CD14-positive monocyte (primary cell): ENCODE measurements at regions not wholly inside any gene's neighbourhood (a gene's known extent, or its start where the extent isn't known, plus 50 kb on each side); places are given as distances from the start of the nearest gene placed in this dataset.

Source experiments
- DNase-seq, 3 donors: peaks; one replicate each; pipeline ENCODE4 v3.0.0-alpha.2; 2011 to 2022
- H2AFZ ChIP-seq: 2 replicates; pipeline ENCODE4 v1.6.0; 2012; ENCODE audit warnings: mild to moderate bottlenecking, low read depth, low read length, inconsistent platforms; ENCODE audit not compliant: insufficient read depth, poor library complexity, severe bottlenecking
- H3K27ac ChIP-seq, 2 donors: 1 replicate in 1 of 2; 2 replicates in 1 of 2; pipeline ENCODE4 v1.5.1; 2012 to 2013; ENCODE audit warnings: low read length in 2 of 2, control low read depth in 1 of 2, inconsistent platforms in 1 of 2, low read depth in 1 of 2, mild to moderate bottlenecking in 1 of 2
- H3K27me3 ChIP-seq, 2 donors: one replicate each; pipeline versions ENCODE4 v1.6.0 to v1.6.1; 2011 to 2013; ENCODE audit warnings: low read length in 2 of 2; ENCODE audit not compliant: control insufficient read depth in 2 of 2, insufficient read depth in 2 of 2
- H3K36me3 ChIP-seq, 2 donors: replicated peaks in 1 of 2; 1 replicate in 1 of 2; 2 replicates in 1 of 2; pipeline versions ENCODE4 v1.5.1 to v1.6.1; 2012 to 2013; ENCODE audit warnings: low read length in 2 of 2, control low read depth in 1 of 2, inconsistent platforms in 1 of 2, mild to moderate bottlenecking in 1 of 2; ENCODE audit not compliant: insufficient read depth in 2 of 2, control insufficient read depth in 1 of 2
- H3K4me1 ChIP-seq, 2 donors: 1 replicate in 1 of 2; 2 replicates in 1 of 2; pipeline versions ENCODE4 v1.5.1 to v1.6.1; 2012 to 2013; ENCODE audit warnings: low read length in 2 of 2, control low read depth in 1 of 2, inconsistent platforms in 1 of 2, mild to moderate bottlenecking in 1 of 2, moderate library complexity in 1 of 2; ENCODE audit not compliant: insufficient read depth in 2 of 2, control insufficient read depth in 1 of 2
- H3K4me2 ChIP-seq: replicated peaks from 2 replicates; pipeline ENCODE3; 2012; ENCODE audit warnings: low read length, moderate library complexity, mild to moderate bottlenecking; ENCODE audit not compliant: poor library complexity, severe bottlenecking; ENCODE audit errors: extremely low read depth
- H3K4me3 ChIP-seq, 3 experiments: fragments of 200-600 bp in 1 of 3; sonication (generic) in 1 of 3; replicated peaks in 1 of 3; 1 replicate in 2 of 3; 2 replicates in 1 of 3; pipeline ENCODE4 v1.5.1; 2011 to 2013; ENCODE audit warnings: low read length in 3 of 3, mild to moderate bottlenecking in 3 of 3, control low read depth in 2 of 3, low read depth in 2 of 3, inconsistent platforms in 1 of 3, moderate library complexity in 1 of 3
- H3K79me2 ChIP-seq: 2 replicates; pipeline ENCODE4 v1.6.0; 2012; ENCODE audit warnings: mild to moderate bottlenecking, control low read depth, inconsistent platforms, low read length, moderate library complexity; ENCODE audit not compliant: insufficient read depth
- H3K9ac ChIP-seq: 2 replicates; pipeline ENCODE4 v1.6.0; 2017; ENCODE audit warnings: low read length, mild to moderate bottlenecking; ENCODE audit not compliant: insufficient read depth, poor library complexity, severe bottlenecking
- H3K9me3 ChIP-seq, 2 donors: replicated peaks in 1 of 2; 1 replicate in 1 of 2; 2 replicates in 1 of 2; pipeline versions ENCODE4 v1.5.1 to v1.6.1; 2012 to 2013; ENCODE audit warnings: low read length in 2 of 2, control low read depth in 1 of 2; ENCODE audit not compliant: control insufficient read depth in 1 of 2, insufficient read depth in 1 of 2
- H4K20me1 ChIP-seq: 2 replicates; pipeline ENCODE4 v1.6.0; 2012; ENCODE audit warnings: mild to moderate bottlenecking, low read length, control low read depth, moderate library complexity; ENCODE audit not compliant: insufficient read depth
- H3K27ac Mint-ChIP-seq, 7 donors: one replicate each; pipeline ENCODE4 v1.8.0; 2020; ENCODE audit warnings: mild to moderate bottlenecking in 7 of 7, mixed read lengths in 7 of 7, moderate library complexity in 6 of 7, inconsistent platforms in 2 of 7
- H3K27me3 Mint-ChIP-seq, 3 donors: one replicate each; pipeline ENCODE4 v1.8.0; 2021 to 2022; ENCODE audit warnings: low read depth in 3 of 3, mild to moderate bottlenecking in 3 of 3, mixed read lengths in 3 of 3, moderate library complexity in 3 of 3, inconsistent platforms in 1 of 3
- H3K36me3 Mint-ChIP-seq, 2 donors: one replicate each; pipeline ENCODE4 v1.8.0; 2020; ENCODE audit warnings: mixed read lengths in 2 of 2, inconsistent platforms in 1 of 2, mild to moderate bottlenecking in 1 of 2
- H3K4me1 Mint-ChIP-seq: one replicate; pipeline ENCODE4 v1.8.0; 2020; ENCODE audit warnings: mild to moderate bottlenecking, mixed read lengths
- H3K4me3 Mint-ChIP-seq, 2 donors: one replicate each; pipeline ENCODE4 v1.8.0; 2020; ENCODE audit warnings: mild to moderate bottlenecking in 2 of 2, mixed read lengths in 2 of 2, moderate library complexity in 1 of 2
- H3K9me3 Mint-ChIP-seq, 7 donors: one replicate each; pipeline ENCODE4 v1.8.0; 2020 to 2022; ENCODE audit warnings: mixed read lengths in 7 of 7, mild to moderate bottlenecking in 6 of 7, moderate library complexity in 6 of 7, inconsistent platforms in 2 of 7
- WGBS: methylation state at CpG from one replicate; pipeline ENCODE4 v1.1.5; 2013; ENCODE audit warnings: missing lambda C conversion rate; ENCODE audit not compliant: insufficient coverage; 5-methylcytosine and 5-hydroxymethylcytosine counted together
- intact Hi-C, 2 donors: fragments of 100-400 bp; cut with micrococcal nuclease; formaldehyde crosslinking; loops; one replicate each; pipeline versions ENCODE4 v1.15.0 to v1.15.1; 2023
- TF ChIP-seq, protein P1 (sequence below): fragments of 200-600 bp; IDR thresholded peaks from one replicate; pipeline ENCODE4 v1.8.0; 2022; ENCODE audit warnings: antibody characterized with exemption, mild to moderate bottlenecking

DNA sequence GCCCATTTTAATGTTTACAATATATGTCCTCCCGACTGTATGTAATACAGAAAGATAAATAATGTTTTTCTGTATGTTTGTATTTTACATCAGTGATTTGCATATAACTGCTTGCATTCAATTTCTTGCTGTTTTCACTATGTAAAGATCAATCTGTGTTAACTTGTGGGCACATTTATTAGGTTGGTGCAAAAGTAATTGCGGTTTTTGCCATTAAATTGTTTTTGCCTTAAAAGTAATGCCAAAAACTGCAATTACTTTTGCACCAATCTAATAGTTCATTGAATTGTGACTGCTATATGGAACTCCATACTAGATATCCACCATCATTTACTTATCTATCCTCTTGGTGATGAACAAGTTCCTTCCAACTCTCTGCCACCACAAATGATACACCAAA is 73.9 kb upstream of the SRD5A3 start:
- Histone ChIP-seq H3K4me3 (no peak overlapping the region), H3K9ac (no peak overlapping the region), H3K27ac (no peak overlapping the region), H3K36me3 (no peaks in the 10 kb centered on the region), H4K20me1 (no peaks in the 10 kb centered on the region), H3K4me1 (no peaks in the 10 kb centered on the region), H3K9me3 (no peaks in the 10 kb centered on the region), H3K79me2 (no peaks in the 10 kb centered on the region), H2AFZ (no peak overlapping the region), H3K27me3 (peaks cover 0 to 4% of the 10 kb centered on the region in 2 donors), H3K4me2 (no peak overlapping the region)
- H3K27me3 Mint-ChIP-seq, result peaks cover 5 to 14% (median 7%) of the 10 kb centered on the region in 3 donors
- TF ChIP-seq, protein P1, sequence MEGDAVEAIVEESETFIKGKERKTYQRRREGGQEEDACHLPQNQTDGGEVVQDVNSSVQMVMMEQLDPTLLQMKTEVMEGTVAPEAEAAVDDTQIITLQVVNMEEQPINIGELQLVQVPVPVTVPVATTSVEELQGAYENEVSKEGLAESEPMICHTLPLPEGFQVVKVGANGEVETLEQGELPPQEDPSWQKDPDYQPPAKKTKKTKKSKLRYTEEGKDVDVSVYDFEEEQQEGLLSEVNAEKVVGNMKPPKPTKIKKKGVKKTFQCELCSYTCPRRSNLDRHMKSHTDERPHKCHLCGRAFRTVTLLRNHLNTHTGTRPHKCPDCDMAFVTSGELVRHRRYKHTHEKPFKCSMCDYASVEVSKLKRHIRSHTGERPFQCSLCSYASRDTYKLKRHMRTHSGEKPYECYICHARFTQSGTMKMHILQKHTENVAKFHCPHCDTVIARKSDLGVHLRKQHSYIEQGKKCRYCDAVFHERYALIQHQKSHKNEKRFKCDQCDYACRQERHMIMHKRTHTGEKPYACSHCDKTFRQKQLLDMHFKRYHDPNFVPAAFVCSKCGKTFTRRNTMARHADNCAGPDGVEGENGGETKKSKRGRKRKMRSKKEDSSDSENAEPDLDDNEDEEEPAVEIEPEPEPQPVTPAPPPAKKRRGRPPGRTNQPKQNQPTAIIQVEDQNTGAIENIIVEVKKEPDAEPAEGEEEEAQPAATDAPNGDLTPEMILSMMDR, result no peak
- no peak overlapping the region for H3K27ac Mint-ChIP-seq
- peaks cover 0 to 6% (median 0%) of the 10 kb centered on the region in 7 donors for H3K9me3 Mint-ChIP-seq
- no peak overlapping the region for H3K4me3 Mint-ChIP-seq
- no peaks in the 10 kb centered on the region for H3K36me3 Mint-ChIP-seq
- intact Hi-C loops, result no loop called here
- no CpG with 5 or more reads among the region's 2 CpGs for WGBS
- no peak for DNase-seq
- no peaks in the 10 kb centered on the region for H3K4me1 Mint-ChIP-seq

DNA sequence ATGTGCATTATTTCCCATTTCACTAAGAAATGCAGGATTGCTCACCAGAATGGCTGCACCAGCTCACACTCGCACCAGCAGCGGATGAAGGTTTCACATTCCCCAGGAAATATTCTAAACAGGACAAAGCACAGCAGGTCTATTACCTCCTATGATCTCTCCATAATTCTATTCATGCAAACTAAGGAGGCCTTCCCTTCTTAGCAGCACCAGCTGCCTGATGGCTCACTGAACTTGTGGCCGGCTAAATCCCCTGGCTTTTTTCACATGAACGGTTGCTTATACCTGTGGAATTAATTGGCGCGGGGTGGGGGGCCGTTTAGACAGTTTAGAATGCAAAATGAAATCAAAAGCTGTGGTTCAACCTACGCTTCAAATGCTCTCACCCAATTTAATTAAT is 73.5 kb upstream of the SRD5A3 start:
- H4K20me1 ChIP-seq, result no peaks in the 10 kb centered on the region
- H3K27ac ChIP-seq, result no peak overlapping the region
- H2AFZ ChIP-seq, result no peak overlapping the region
- no peaks in the 10 kb centered on the region for H3K4me1 ChIP-seq
- no peak overlapping the region for H3K4me2 ChIP-seq
- no peak overlapping the region for H3K27ac Mint-ChIP-seq
- H3K79me2 ChIP-seq, result no peaks in the 10 kb centered on the region
- intact Hi-C loops, result no loop called here
- H3K4me1 Mint-ChIP-seq, result no peaks in the 10 kb centered on the region
- no peak overlapping the region for H3K9ac ChIP-seq
- peaks cover 0 to 4% of the 10 kb centered on the region in 2 donors for H3K27me3 ChIP-seq
- no peak overlapping the region for H3K4me3 ChIP-seq
- TF ChIP-seq, protein P1, result no peak
- H3K36me3 ChIP-seq, result no peaks in the 10 kb centered on the region
- H3K9me3 Mint-ChIP-seq, result peaks cover 0 to 6% (median 0%) of the 10 kb centered on the region in 7 donors
- WGBS, result 100% methylated on average over 2 of the region's 8 CpGs
- DNase-seq, result no peak
- H3K9me3 ChIP-seq, result no peaks in the 10 kb centered on the region
- no peak overlapping the region for H3K4me3 Mint-ChIP-seq
- peaks cover 5 to 11% (median 7%) of the 10 kb centered on the region in 3 donors for H3K27me3 Mint-ChIP-seq
- H3K36me3 Mint-ChIP-seq, result no peaks in the 10 kb centered on the region
